ENCODE measurements at regions not wholly inside any gene's neighbourhood (a gene's known extent, or its start where the extent isn't known, plus 50 kb on each side); places are given as distances from the start of the nearest gene placed in this dataset.

DNA sequence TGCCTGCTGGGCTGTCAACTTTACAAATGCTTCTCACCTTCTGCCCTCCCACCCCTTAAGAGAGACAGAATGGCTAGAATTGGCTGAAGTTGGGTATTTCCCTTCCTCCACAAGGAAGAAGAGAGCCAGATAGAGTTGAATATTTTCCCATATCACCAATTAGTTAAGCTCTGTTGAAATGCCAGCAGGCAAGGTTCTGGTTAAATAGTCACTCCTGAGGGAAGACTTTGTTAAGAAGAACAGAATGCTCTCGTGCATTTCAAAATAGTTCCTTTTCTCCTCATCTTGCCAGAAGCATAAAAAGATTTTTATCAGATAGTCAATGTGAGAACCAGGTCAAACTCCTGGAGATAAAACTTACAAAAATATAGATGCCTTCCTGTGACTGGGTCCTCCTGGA lies 2857.0 kb upstream of the PCDH20 start:
- no peak overlapping the region for H3K4me3 ChIP-seq (ENCODE audit: low read depth, low read length)
- TF ChIP-seq, protein P1, sequence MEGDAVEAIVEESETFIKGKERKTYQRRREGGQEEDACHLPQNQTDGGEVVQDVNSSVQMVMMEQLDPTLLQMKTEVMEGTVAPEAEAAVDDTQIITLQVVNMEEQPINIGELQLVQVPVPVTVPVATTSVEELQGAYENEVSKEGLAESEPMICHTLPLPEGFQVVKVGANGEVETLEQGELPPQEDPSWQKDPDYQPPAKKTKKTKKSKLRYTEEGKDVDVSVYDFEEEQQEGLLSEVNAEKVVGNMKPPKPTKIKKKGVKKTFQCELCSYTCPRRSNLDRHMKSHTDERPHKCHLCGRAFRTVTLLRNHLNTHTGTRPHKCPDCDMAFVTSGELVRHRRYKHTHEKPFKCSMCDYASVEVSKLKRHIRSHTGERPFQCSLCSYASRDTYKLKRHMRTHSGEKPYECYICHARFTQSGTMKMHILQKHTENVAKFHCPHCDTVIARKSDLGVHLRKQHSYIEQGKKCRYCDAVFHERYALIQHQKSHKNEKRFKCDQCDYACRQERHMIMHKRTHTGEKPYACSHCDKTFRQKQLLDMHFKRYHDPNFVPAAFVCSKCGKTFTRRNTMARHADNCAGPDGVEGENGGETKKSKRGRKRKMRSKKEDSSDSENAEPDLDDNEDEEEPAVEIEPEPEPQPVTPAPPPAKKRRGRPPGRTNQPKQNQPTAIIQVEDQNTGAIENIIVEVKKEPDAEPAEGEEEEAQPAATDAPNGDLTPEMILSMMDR (IDR thresholded peaks at IDR 0.05; ENCODE audit: borderline replicate concordance, insufficient read depth, low read depth, low read length), result no peak

- no peak overlapping the region for H3K4me3 ChIP-seq (ENCODE audit: low read depth, low read length)
- TF ChIP-seq, protein P1 (IDR thresholded peaks at IDR 0.05; ENCODE audit: borderline replicate concordance, insufficient read depth, low read depth, low read length), result no peak
These were observed 2850.4 kb upstream of the PCDH20 start for GRCh38 chr13:64266024-64266423.

- no peak overlapping the region for H3K4me3 ChIP-seq (ENCODE audit: low read depth, low read length)
- TF ChIP-seq, protein P1 (IDR thresholded peaks at IDR 0.05; ENCODE audit: borderline replicate concordance, insufficient read depth, low read depth, low read length), result no peak
These were observed 2847.6 kb upstream of the PCDH20 start for GRCh38 chr13:64263285-64263684.

DNA sequence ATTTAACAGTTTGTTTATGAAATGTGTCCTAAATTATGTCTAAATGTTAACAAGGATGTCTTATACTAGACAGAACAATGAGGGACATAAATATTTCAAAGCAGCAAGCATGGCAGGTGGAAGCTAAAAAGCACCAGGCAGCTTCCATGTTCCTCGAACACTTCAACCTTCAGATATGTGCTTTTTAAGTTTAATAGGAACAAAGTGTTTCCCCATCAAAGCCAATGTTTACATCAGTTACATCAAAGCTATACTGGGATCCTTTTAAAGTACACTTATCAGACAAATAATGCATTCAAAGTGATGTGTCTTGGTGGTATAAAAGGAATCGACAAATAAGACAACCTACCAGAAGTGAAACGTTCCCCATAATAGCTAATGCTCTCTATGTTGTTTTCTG lies 2841.1 kb upstream of the PCDH20 start:
- TF ChIP-seq, protein P1 (IDR thresholded peaks at IDR 0.05; ENCODE audit: borderline replicate concordance, insufficient read depth, low read depth, low read length), result no peak

DNA sequence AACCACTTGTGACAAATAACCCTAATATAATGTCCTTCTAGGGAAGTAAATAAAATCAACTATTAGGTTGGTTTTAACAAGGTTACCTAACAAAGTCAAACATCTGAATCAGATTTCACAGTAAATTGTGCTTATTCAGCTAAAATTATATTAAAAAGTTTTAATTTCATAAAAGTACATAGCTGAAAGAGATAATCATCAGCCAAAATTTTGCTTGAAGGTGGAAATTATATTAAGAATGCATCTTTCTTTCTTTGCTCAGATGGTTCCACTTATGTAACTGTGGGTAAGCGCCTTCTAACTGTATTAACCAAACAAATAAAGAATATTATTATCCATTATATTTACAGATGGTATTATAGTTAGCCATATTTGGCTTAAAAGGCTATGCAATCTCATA lies 2840.3 kb upstream of the PCDH20 start:
- H3K4me3 ChIP-seq (ENCODE audit: low read depth, low read length), result no peak overlapping the region
- TF ChIP-seq, protein P1 (IDR thresholded peaks at IDR 0.05; ENCODE audit: borderline replicate concordance, insufficient read depth, low read depth, low read length), result no peak

More for the DNA sequence above, 2841.1 kb upstream of the PCDH20 start:
- H3K4me3 ChIP-seq (ENCODE audit: low read depth, low read length), result no peak overlapping the region

- TF ChIP-seq, protein P1 (IDR thresholded peaks at IDR 0.05; ENCODE audit: borderline replicate concordance, insufficient read depth, low read depth, low read length), result no peak
- H3K4me3 ChIP-seq (ENCODE audit: low read depth, low read length), result no peak overlapping the region
These were observed 2832.9 kb upstream of the PCDH20 start for GRCh38 chr13:64248371-64249065.

DNA sequence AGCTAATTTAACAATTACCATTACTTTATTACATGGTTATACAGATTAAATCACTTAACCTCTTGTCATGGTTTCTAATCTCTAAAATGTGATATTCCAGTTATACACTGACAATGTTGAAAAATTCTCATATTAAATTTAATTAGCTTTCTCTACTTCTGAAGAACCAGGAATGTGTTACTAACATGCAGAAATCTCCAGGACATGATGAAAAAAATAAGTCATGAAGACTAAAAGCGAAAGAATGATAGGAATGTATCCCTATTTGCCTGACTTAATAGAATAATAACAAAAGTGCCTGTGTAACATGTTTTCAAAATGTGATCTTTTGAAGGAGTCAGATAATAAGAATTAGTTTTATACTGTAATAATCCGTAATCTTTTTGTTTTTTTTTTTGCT lies 2823.7 kb upstream of the PCDH20 start:
- TF ChIP-seq, protein P1 (IDR thresholded peaks at IDR 0.05; ENCODE audit: borderline replicate concordance, insufficient read depth, low read depth, low read length), result no peak
- H3K4me3 ChIP-seq (ENCODE audit: low read depth, low read length), result no peak overlapping the region
